ENCODE measurements at regions not wholly inside any gene's neighbourhood (a gene's known extent, or its start where the extent isn't known, plus 50 kb on each side); places are given as distances from the start of the nearest gene placed in this dataset.

GRCh38 chr6:125491860-125492618 is 190.3 kb upstream of the HDDC2 start:
- H2BK120ac ChIP-seq (ENCODE audit: low read depth, low read length), result no peak overlapping the region
- H4K8ac ChIP-seq (ENCODE audit: low read depth, low read length), result no peak overlapping the region
- no peak overlapping the region for H2BK5ac ChIP-seq (ENCODE audit: low read length)
- no peaks in the 10 kb centered on the region for H3K79me1 ChIP-seq (ENCODE audit: low read length)
- H3K27me3 ChIP-seq (ENCODE audit: insufficient read depth, low read length, poor library complexity), result no peaks in the 10 kb centered on the region
- H3K18ac ChIP-seq (ENCODE audit: low read length), result no peak overlapping the region
- H3K4ac ChIP-seq (ENCODE audit: low read depth, low read length), result no peak overlapping the region
- H3K4me2 ChIP-seq (ENCODE audit: low read length), result no peak overlapping the region
- H2BK15ac ChIP-seq (replicated peaks; ENCODE audit: low read depth), result no peak overlapping the region
- H4K5ac ChIP-seq (ENCODE audit: low read length), result no peak overlapping the region
- no peaks in the 10 kb centered on the region for H3K79me2 ChIP-seq (ENCODE audit: control insufficient read depth, insufficient read depth, low read length)
- no peak overlapping the region for H3K9ac ChIP-seq (ENCODE audit: low read length)
- no peaks in the 10 kb centered on the region for H3K36me3 ChIP-seq (ENCODE audit: control insufficient read depth, insufficient read depth, low read length)
- WGBS (ENCODE audit: extremely low coverage, insufficient coverage, low lambda C conversion rate), result no CpG with 5 or more reads among the region's 8 CpGs
- H3K23ac ChIP-seq (ENCODE audit: low read length), result no peak overlapping the region
- H2AK5ac ChIP-seq (ENCODE audit: low read length), result no peak overlapping the region
- H3K4me1 ChIP-seq (ENCODE audit: control insufficient read depth, low read depth, low read length), result no peaks in the 10 kb centered on the region
- no peak for DNase-seq
- H3K56ac ChIP-seq (ENCODE audit: low read length), result no peak overlapping the region
- no peak overlapping the region for H3K27ac ChIP-seq (ENCODE audit: low read depth, low read length)
- H3K4me3 ChIP-seq (ENCODE audit: low read length), result no peak overlapping the region

DNA sequence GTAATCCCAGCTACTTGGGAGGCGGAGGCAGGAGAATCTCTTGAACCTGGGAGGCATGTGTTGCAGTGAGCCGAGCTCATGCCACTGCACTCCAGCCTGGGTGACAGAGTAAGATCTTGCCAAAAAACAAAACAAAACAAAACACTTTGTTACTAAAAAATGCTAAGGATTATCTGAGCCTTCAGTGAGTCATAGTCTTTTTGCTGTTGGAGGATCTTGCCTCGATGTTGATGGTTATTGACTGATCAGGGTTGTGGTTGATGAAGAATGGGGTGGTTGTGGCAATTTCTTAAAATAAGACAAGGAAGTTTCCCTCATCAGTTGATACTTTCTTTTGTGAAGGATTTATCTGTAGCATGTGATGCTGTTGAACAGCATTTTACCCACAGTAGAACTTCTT is 196.8 kb upstream of the HDDC2 start:
- H2BK5ac ChIP-seq (ENCODE audit: low read length), result no peak overlapping the region
- no CpG with 5 or more reads among the region's 3 CpGs for WGBS (ENCODE audit: extremely low coverage, insufficient coverage, low lambda C conversion rate)
- H3K56ac ChIP-seq (ENCODE audit: low read length), result no peak overlapping the region
- no peaks in the 10 kb centered on the region for H3K79me1 ChIP-seq (ENCODE audit: low read length)
- no peaks in the 10 kb centered on the region for H3K27me3 ChIP-seq (ENCODE audit: insufficient read depth, low read length, poor library complexity)
- no peak overlapping the region for H3K4ac ChIP-seq (ENCODE audit: low read depth, low read length)
- H3K4me2 ChIP-seq (ENCODE audit: low read length), result no peak overlapping the region
- no peaks in the 10 kb centered on the region for H3K79me2 ChIP-seq (ENCODE audit: control insufficient read depth, insufficient read depth, low read length)
- no peak overlapping the region for H3K4me3 ChIP-seq (ENCODE audit: low read length)
- H3K27ac ChIP-seq (ENCODE audit: low read depth, low read length), result no peak overlapping the region
- no peak overlapping the region for H3K18ac ChIP-seq (ENCODE audit: low read length)
- no peak overlapping the region for H3K23ac ChIP-seq (ENCODE audit: low read length)
- H2AK5ac ChIP-seq (ENCODE audit: low read length), result no peak overlapping the region
- H3K9ac ChIP-seq (ENCODE audit: low read length), result no peak overlapping the region
- no peaks in the 10 kb centered on the region for H3K4me1 ChIP-seq (ENCODE audit: control insufficient read depth, low read depth, low read length)
- no peaks in the 10 kb centered on the region for H3K36me3 ChIP-seq (ENCODE audit: control insufficient read depth, insufficient read depth, low read length)
- no peak for DNase-seq
- no peak overlapping the region for H4K8ac ChIP-seq (ENCODE audit: low read depth, low read length)
- H2BK15ac ChIP-seq (replicated peaks; ENCODE audit: low read depth), result no peak overlapping the region
- H2BK120ac ChIP-seq (ENCODE audit: low read depth, low read length), result no peak overlapping the region
- H4K5ac ChIP-seq (ENCODE audit: low read length), result no peak overlapping the region

DNA sequence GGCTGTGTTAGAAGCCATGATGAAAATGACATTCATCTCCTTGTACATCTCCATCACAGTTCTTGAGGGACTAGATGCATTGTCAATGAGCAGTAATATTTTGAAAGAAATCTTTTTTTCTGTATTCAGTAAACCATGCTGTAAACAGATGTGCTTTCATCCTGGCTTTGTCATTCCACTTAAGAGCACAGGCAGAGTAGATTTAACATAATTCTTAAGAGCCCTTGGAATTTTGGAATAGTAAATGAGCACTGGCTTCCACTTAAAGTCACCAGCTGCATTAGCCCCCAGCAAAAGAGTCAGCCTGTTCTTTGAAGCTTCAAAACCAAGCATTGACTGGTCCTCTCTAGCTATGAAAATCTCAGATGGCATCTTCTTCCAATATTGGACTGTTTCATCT is 197.8 kb upstream of the HDDC2 start:
- no peak overlapping the region for H2AK5ac ChIP-seq (ENCODE audit: low read length)
- no peak for DNase-seq
- H3K79me2 ChIP-seq (ENCODE audit: control insufficient read depth, insufficient read depth, low read length), result no peaks in the 10 kb centered on the region
- H3K4ac ChIP-seq (ENCODE audit: low read depth, low read length), result no peak overlapping the region
- H3K27ac ChIP-seq (ENCODE audit: low read depth, low read length), result no peak overlapping the region
- no peak overlapping the region for H4K8ac ChIP-seq (ENCODE audit: low read depth, low read length)
- no peak overlapping the region for H3K56ac ChIP-seq (ENCODE audit: low read length)
- no peak overlapping the region for H3K23ac ChIP-seq (ENCODE audit: low read length)
- H2BK120ac ChIP-seq (ENCODE audit: low read depth, low read length), result no peak overlapping the region
- no peak overlapping the region for H4K5ac ChIP-seq (ENCODE audit: low read length)
- H3K9ac ChIP-seq (ENCODE audit: low read length), result no peak overlapping the region
- H3K36me3 ChIP-seq (ENCODE audit: control insufficient read depth, insufficient read depth, low read length), result no peaks in the 10 kb centered on the region
- no peaks in the 10 kb centered on the region for H3K4me1 ChIP-seq (ENCODE audit: control insufficient read depth, low read depth, low read length)
- H3K79me1 ChIP-seq (ENCODE audit: low read length), result no peaks in the 10 kb centered on the region
- H3K27me3 ChIP-seq (ENCODE audit: insufficient read depth, low read length, poor library complexity), result no peaks in the 10 kb centered on the region
- no peak overlapping the region for H3K4me3 ChIP-seq (ENCODE audit: low read length)
- no peak overlapping the region for H3K4me2 ChIP-seq (ENCODE audit: low read length)
- no peak overlapping the region for H2BK5ac ChIP-seq (ENCODE audit: low read length)
- H2BK15ac ChIP-seq (replicated peaks; ENCODE audit: low read depth), result no peak overlapping the region
- H3K18ac ChIP-seq (ENCODE audit: low read length), result no peak overlapping the region

- H2BK5ac ChIP-seq (ENCODE audit: low read length), result no peak overlapping the region
- no peak overlapping the region for H3K27ac ChIP-seq (ENCODE audit: low read depth, low read length)
Measured at GRCh38 chr6:125503181-125503580, 201.4 kb upstream of the HDDC2 start.

DNA sequence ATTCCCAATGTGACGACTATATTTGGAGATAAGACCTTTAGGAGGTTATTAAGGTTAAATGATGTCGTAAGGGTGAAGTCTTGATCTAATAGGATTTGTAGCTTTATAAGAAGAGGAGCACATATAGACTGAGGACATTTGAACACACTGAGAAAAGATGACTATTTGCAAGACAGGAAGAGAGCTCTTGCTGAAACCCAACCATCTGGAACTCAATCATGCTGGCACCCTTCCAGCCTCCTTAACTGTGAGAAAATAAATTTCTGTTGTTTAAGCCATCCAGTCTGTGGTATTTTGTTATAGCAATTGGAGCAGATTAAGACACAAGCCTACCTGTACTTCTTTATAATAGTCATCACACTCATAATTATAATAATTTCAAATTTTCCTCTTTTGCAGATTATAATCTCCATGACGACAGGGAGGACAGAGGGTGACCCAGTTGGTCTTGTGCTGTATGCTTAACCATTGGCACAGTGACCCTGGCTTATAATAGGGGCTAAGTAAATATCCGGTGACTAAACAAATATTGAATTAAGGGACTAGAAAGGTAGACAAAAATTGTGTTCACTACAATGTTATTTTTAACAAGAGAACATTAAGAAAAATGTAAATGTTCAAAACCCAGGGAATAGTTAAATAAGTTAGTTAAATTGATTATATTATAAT is 206.4 kb upstream of the HDDC2 start:
- Histone ChIP-seq H3K4me3 (ENCODE audit: low read length) (no peak overlapping the region), H3K23ac (ENCODE audit: low read length) (no peak overlapping the region), H3K79me2 (ENCODE audit: control insufficient read depth, insufficient read depth, low read length) (no peaks in the 10 kb centered on the region), H3K9ac (ENCODE audit: low read length) (no peak overlapping the region), H3K18ac (ENCODE audit: low read length) (no peak overlapping the region), H4K8ac (ENCODE audit: low read depth, low read length) (no peak overlapping the region), H3K4ac (ENCODE audit: low read depth, low read length) (no peak overlapping the region), H2BK5ac (ENCODE audit: low read length) (no peak overlapping the region), H2BK120ac (ENCODE audit: low read depth, low read length) (no peak overlapping the region), H3K4me2 (ENCODE audit: low read length) (no peak overlapping the region), H2AK5ac (ENCODE audit: low read length) (no peak overlapping the region), H2BK15ac (replicated peaks; ENCODE audit: low read depth) (no peak overlapping the region), H3K56ac (ENCODE audit: low read length) (no peak overlapping the region), H3K27me3 (ENCODE audit: insufficient read depth, low read length, poor library complexity) (no peaks in the 10 kb centered on the region), H4K5ac (ENCODE audit: low read length) (no peak overlapping the region), H3K27ac (ENCODE audit: low read depth, low read length) (no peak overlapping the region), H3K36me3 (ENCODE audit: control insufficient read depth, insufficient read depth, low read length) (no peaks in the 10 kb centered on the region), H3K79me1 (ENCODE audit: low read length) (no peaks in the 10 kb centered on the region), H3K4me1 (ENCODE audit: control insufficient read depth, low read depth, low read length) (no peaks in the 10 kb centered on the region)
- no peak for DNase-seq
- 100% methylated on average over 1 of the region's 4 CpGs for WGBS (ENCODE audit: extremely low coverage, insufficient coverage, low lambda C conversion rate)

More at GRCh38 chr6:125503181-125503580, 201.4 kb upstream of the HDDC2 start:
- no peak overlapping the region for H3K4me2 ChIP-seq (ENCODE audit: low read length)
- no peak overlapping the region for H2BK120ac ChIP-seq (ENCODE audit: low read depth, low read length)
- no peak for DNase-seq
- H3K27me3 ChIP-seq (ENCODE audit: insufficient read depth, low read length, poor library complexity), result no peaks in the 10 kb centered on the region
- no peak overlapping the region for H3K23ac ChIP-seq (ENCODE audit: low read length)
- H3K56ac ChIP-seq (ENCODE audit: low read length), result no peak overlapping the region
- no peaks in the 10 kb centered on the region for H3K4me1 ChIP-seq (ENCODE audit: control insufficient read depth, low read depth, low read length)
- H4K5ac ChIP-seq (ENCODE audit: low read length), result no peak overlapping the region
- no peak overlapping the region for H3K4me3 ChIP-seq (ENCODE audit: low read length)
- H3K4ac ChIP-seq (ENCODE audit: low read depth, low read length), result peak overlapping the region; percentile 31
- H4K8ac ChIP-seq (ENCODE audit: low read depth, low read length), result no peak overlapping the region
- H3K18ac ChIP-seq (ENCODE audit: low read length), result no peak overlapping the region
- WGBS (ENCODE audit: extremely low coverage, insufficient coverage, low lambda C conversion rate), result no CpG with 5 or more reads among the region's 3 CpGs
- H3K79me1 ChIP-seq (ENCODE audit: low read length), result no peaks in the 10 kb centered on the region
- H3K79me2 ChIP-seq (ENCODE audit: control insufficient read depth, insufficient read depth, low read length), result no peaks in the 10 kb centered on the region
- H2AK5ac ChIP-seq (ENCODE audit: low read length), result no peak overlapping the region
- H2BK15ac ChIP-seq (replicated peaks; ENCODE audit: low read depth), result no peak overlapping the region
- no peaks in the 10 kb centered on the region for H3K36me3 ChIP-seq (ENCODE audit: control insufficient read depth, insufficient read depth, low read length)
- no peak overlapping the region for H3K9ac ChIP-seq (ENCODE audit: low read length)
